ENCODE measurements at regions not wholly inside any gene's neighbourhood (a gene's known extent, or its start where the extent isn't known, plus 50 kb on each side); places are given as distances from the start of the nearest gene placed in this dataset.

DNA sequence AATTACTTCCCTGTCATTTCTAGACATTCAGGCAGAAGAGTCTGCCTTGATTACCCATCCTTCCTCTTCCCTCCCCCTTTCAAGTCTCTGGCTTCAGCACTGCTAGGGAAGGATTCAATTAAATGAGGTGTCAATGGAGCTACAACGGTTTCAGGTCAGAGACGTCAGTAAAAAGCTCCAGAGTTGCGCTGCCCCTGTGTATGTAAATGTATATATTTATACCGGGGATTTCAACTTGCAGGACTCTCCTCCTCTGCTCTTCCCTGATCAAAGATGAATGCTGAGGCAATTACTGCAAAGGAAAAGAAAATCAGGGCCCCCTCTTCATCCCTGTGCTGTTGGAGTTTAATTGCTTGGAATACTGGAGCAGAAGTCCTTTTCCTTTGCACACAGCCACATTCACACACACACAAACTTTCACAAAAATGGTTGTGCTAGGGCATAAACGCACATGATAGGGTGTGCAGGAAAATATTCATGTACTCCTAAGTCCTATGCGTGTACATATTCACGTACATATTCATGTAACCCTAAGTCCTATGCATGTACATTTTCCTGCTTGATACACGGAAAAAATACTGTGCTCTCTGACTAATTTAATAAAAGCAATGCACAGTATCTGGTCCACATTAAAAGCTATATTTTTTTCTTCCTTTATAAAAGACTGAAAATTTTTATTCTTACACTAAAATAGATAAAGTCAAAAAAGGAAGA is 129.7 kb upstream of the PMFBP1 start:
- Mint-ChIP-seq H3K27me3 (ENCODE audit: low read depth) (no peaks in the 10 kb centered on the region), H3K4me3 (no peak overlapping the region), H3K27ac (ENCODE audit: unreplicated experiment) (no peak overlapping the region), H3K9me3 (peaks cover 3% of the 10 kb centered on the region), H3K4me1 (peaks cover 18% of the 10 kb centered on the region), H3K36me3 (ENCODE audit: low read depth) (peaks cover 18% of the 10 kb centered on the region)
- no peak for DNase-seq (ENCODE audit: low read depth, low spot score)
- TF ChIP-seq, protein P1, sequence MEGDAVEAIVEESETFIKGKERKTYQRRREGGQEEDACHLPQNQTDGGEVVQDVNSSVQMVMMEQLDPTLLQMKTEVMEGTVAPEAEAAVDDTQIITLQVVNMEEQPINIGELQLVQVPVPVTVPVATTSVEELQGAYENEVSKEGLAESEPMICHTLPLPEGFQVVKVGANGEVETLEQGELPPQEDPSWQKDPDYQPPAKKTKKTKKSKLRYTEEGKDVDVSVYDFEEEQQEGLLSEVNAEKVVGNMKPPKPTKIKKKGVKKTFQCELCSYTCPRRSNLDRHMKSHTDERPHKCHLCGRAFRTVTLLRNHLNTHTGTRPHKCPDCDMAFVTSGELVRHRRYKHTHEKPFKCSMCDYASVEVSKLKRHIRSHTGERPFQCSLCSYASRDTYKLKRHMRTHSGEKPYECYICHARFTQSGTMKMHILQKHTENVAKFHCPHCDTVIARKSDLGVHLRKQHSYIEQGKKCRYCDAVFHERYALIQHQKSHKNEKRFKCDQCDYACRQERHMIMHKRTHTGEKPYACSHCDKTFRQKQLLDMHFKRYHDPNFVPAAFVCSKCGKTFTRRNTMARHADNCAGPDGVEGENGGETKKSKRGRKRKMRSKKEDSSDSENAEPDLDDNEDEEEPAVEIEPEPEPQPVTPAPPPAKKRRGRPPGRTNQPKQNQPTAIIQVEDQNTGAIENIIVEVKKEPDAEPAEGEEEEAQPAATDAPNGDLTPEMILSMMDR (conservative IDR thresholded peaks at IDR 0.05): no peak

DNA sequence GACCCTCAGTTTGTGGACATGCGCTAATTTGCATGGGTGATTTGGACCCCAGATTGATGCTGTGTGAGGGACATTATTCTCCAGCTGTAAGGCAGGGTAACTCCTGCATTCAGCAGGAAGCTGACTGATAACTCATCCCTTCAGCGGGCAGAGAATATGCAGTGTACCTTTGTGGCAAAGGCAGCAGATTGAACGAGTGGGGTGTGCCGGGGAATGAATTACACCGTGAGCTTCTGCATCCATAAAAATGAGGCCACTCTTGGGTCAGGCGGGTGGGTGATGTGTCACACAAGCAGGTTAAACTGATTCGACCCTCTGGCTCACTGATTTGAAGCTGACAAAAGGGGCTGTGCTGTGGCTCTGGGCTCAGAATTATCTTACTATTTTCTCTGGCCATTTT is 128.9 kb upstream of the PMFBP1 start:
- Mint-ChIP-seq H3K9me3 (peaks cover 3% of the 10 kb centered on the region), H3K27me3 (ENCODE audit: low read depth) (no peaks in the 10 kb centered on the region), H3K36me3 (ENCODE audit: low read depth) (peaks cover 13% of the 10 kb centered on the region), H3K27ac (ENCODE audit: unreplicated experiment) (no peak overlapping the region), H3K4me3 (no peak overlapping the region), H3K4me1 (peaks cover 18% of the 10 kb centered on the region)
- TF ChIP-seq, protein P1 (conservative IDR thresholded peaks at IDR 0.05): no peak
- DNase-seq (ENCODE audit: low read depth, low spot score): no peak

DNA sequence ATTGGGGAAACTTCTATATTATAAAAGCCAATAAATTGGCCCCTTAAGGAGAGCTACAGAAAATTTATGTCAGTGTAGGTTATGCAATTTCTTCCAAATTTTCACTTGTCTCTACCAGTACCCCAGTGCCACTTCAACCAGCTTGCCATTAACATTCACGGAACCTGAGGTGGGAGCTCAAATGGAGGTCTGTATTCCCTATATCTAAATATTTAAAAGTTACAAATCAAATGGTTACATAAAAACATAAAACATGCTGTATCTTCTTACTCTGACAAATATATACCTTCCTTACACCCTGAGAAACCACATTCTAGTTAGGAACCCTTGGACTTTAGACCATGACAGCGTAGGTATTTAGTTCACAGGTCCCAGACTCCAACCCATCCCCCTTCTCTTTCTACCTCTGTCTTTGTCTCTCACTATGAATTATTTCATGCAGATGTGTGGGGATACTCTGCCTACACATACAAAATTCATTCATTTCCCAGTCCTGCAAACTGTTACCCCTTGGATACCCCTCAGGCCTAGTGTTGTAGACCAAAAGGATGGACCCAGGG is 127.8 kb upstream of the PMFBP1 start:
- Mint-ChIP-seq H3K27ac (ENCODE audit: unreplicated experiment) (no peak overlapping the region), H3K36me3 (ENCODE audit: low read depth) (peaks cover 11% of the 10 kb centered on the region), H3K4me3 (no peak overlapping the region), H3K9me3 (peaks cover 3% of the 10 kb centered on the region), H3K4me1 (peaks cover 18% of the 10 kb centered on the region), H3K27me3 (ENCODE audit: low read depth) (no peaks in the 10 kb centered on the region)
- TF ChIP-seq, protein P1 (conservative IDR thresholded peaks at IDR 0.05): no peak
- no peak for DNase-seq (ENCODE audit: low read depth, low spot score)

DNA sequence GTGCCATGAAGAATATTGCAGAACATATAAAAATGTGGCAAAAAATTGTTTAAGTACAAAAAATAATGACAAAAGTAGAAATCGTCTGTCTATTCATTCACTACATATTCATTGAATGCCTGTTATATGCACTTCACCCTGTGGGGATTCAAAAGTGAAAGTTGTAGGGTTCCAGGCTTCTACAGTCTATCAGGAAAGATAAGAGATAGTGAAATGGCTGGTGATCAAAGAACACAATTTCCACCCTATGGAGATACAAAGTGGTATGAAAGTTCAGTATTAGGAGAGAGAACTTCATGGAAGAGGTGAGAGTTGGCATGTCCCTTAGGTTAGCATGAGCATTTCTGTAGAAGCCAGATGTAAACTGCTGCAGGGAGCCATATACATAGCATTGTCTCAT is 127.0 kb upstream of the PMFBP1 start:
- H3K36me3 Mint-ChIP-seq (ENCODE audit: low read depth): peaks cover 8% of the 10 kb centered on the region
- H3K9me3 Mint-ChIP-seq: no peaks in the 10 kb centered on the region
- no peak for DNase-seq (ENCODE audit: low read depth, low spot score)
- H3K27ac Mint-ChIP-seq (ENCODE audit: unreplicated experiment): no peak overlapping the region
- H3K27me3 Mint-ChIP-seq (ENCODE audit: low read depth): no peaks in the 10 kb centered on the region
- no peak overlapping the region for H3K4me3 Mint-ChIP-seq
- peaks cover 18% of the 10 kb centered on the region for H3K4me1 Mint-ChIP-seq
- TF ChIP-seq, protein P1 (conservative IDR thresholded peaks at IDR 0.05): no peak

DNA sequence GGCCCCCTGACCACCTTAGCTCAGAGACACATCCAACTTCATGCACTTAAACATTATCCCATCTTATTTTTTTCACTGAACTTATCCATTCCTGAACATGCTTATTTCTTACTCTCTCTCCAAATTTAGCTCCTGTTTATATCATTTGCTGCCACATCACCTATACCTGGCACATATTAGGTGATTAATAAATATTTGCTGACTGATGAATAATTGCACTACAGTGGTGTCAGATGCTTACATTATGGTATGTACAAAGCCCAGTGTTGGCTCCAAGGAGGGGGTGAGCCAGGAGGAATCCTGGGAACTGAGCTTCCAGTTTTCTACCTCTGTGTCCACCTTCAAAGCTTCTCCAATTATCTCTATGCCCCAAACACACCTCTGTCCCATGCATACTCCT is 124.0 kb upstream of the PMFBP1 start:
- no peak overlapping the region for H3K27ac Mint-ChIP-seq (ENCODE audit: unreplicated experiment)
- TF ChIP-seq, protein P1 (conservative IDR thresholded peaks at IDR 0.05): no peak
- H3K27me3 Mint-ChIP-seq (ENCODE audit: low read depth): no peaks in the 10 kb centered on the region
- no peak for DNase-seq (ENCODE audit: low read depth, low spot score)
- no peaks in the 10 kb centered on the region for H3K36me3 Mint-ChIP-seq (ENCODE audit: low read depth)
- peaks cover 6% of the 10 kb centered on the region for H3K4me1 Mint-ChIP-seq
- no peak overlapping the region for H3K4me3 Mint-ChIP-seq
- H3K9me3 Mint-ChIP-seq: no peaks in the 10 kb centered on the region

Data from neural crest cell (in vitro differentiated cells).